ENCODE measurements at regions not wholly inside any gene's neighbourhood (a gene's known extent, or its start where the extent isn't known, plus 50 kb on each side); places are given as distances from the start of the nearest gene placed in this dataset.
A peak's percentile ranks its signal among the peaks of the same experiment; 100 is the strongest.

GRCh38 chr13:47188802-47189201, 291.9 kb upstream of the HTR2A start:
- intact Hi-C loops (cut with micrococcal nuclease) (no loop called here), in situ Hi-C loops (cut with MboI; ENCODE audit: low sequenced_read_pairs) (no loop called here), dilution Hi-C loops (cut with HindIII; ENCODE audit: low sequenced_read_pairs, unreplicated experiment) (no loop called here)
- no TSS peak for BruUV-seq (replicated peaks)
- H2AK5ac ChIP-seq (ENCODE audit: low read depth, low read length), result no peak overlapping the region
- DNase-seq (peak; percentile 66), ATAC-seq (ENCODE audit: low read depth) (no peak)
- H3K9ac ChIP-seq (ENCODE audit: low read depth, low read length), result no peak overlapping the region
- H3K23ac ChIP-seq (ENCODE audit: low read depth, low read length), result no peak overlapping the region
- H3K27ac ChIP-seq (ENCODE audit: insufficient read depth, low read length), result no peak overlapping the region
- no peaks in the 10 kb centered on the region for H3K79me1 ChIP-seq (ENCODE audit: low read depth in 1 of 2, low read length in 2 of 2)
- no peaks in the 10 kb centered on the region for H3K36me3 ChIP-seq (ENCODE audit: control insufficient read depth, insufficient read depth, low read length)
- no peak overlapping the region for H3K56ac ChIP-seq (ENCODE audit: extremely low read depth, insufficient read depth, low read length)
- H2BK20ac ChIP-seq (ENCODE audit: low read depth, low read length), result no peak overlapping the region
- no peak overlapping the region for H3K4ac ChIP-seq (ENCODE audit: low read depth, low read length)
- no peak overlapping the region for H3K18ac ChIP-seq (ENCODE audit: low read depth, low read length)
- H2BK15ac ChIP-seq (ENCODE audit: low read depth, low read length), result no peak overlapping the region
- peak overlapping the region; percentile 75 for H2AFZ ChIP-seq (replicated peaks; ENCODE audit: low read length, poor library complexity)
- H2BK5ac ChIP-seq (ENCODE audit: low read depth, low read length, poor library complexity, severe bottlenecking), result no peak overlapping the region
- H3K4me1 ChIP-seq (ENCODE audit: control insufficient read depth, insufficient read depth, low read length), result peaks cover 2% of the 10 kb centered on the region; the same call in 1 of the 2 replicates
- H3K14ac ChIP-seq (replicated peaks; ENCODE audit: low read depth, low read length), result 0 out of 2 replicates have a peak overlapping the region, but pooled peaks have one; percentile 40
- 30% methylated on average over 2 of the region's 3 CpGs; no CpG with 5 or more reads in 1 of the 2 experiments for WGBS, 2 experiments (ENCODE audit: extremely low coverage in 2 of 2, insufficient read length in 1 of 2)
- no peaks in the 10 kb centered on the region for H3K9me3 ChIP-seq (ENCODE audit: control insufficient read depth, insufficient read depth, low read length)
- H4K20me1 ChIP-seq (ENCODE audit: insufficient read depth, low read length), result no peaks in the 10 kb centered on the region
- ChIA-PET POLR2A (ENCODE audit: unreplicated experiment) (no interaction called here), CTCF (no interaction called here)
- H4K8ac ChIP-seq (ENCODE audit: low read depth in 2 of 2, low read length in 2 of 2), result no peak overlapping the region
- H3K4me3 ChIP-seq (ENCODE audit: insufficient read depth, low read depth, low read length), result no peak overlapping the region
- no peaks in the 10 kb centered on the region for H3K9me1 ChIP-seq (ENCODE audit: insufficient read depth, low read length)
- TF ChIP-seq RFX5 (IDR thresholded peaks at IDR 0.05; ENCODE audit: low read depth, low read length), result no peak
- TF ChIP-seq USF2 (IDR thresholded peaks at IDR 0.05; ENCODE audit: low read depth, low read length), result no peak
- TF ChIP-seq RCOR1 (IDR thresholded peaks at IDR 0.05; ENCODE audit: insufficient replicate concordance, low read length), result no peak
- no peak for TF ChIP-seq CHD1 (IDR thresholded peaks at IDR 0.05; ENCODE audit: low read depth, low read length)
- TF ChIP-seq SMC3 (IDR thresholded peaks at IDR 0.05; ENCODE audit: low read depth, low read length), result no peak
- TF ChIP-seq RAD21 (IDR thresholded peaks at IDR 0.05; ENCODE audit: low read length), result no peak
- TF ChIP-seq POLR2A (IDR thresholded peaks at IDR 0.05; ENCODE audit: low read depth, low read length), result no peak
- no peak for TF ChIP-seq CTCF (conservative IDR thresholded peaks at IDR 0.05; ENCODE audit: low read depth, low read length)
- no peak for TF ChIP-seq MAFK (IDR thresholded peaks at IDR 0.05; ENCODE audit: low read depth, low read length)
- no peak for TF ChIP-seq MXI1 (IDR thresholded peaks at IDR 0.05; ENCODE audit: borderline replicate concordance, low read depth, low read length)
- no peak for TF ChIP-seq MAZ (IDR thresholded peaks at IDR 0.05; ENCODE audit: borderline replicate concordance, low read depth, low read length)
- 0 out of 2 replicates have a peak, but pooled peaks have one; percentile 14 for TF ChIP-seq NFE2L2 (IDR thresholded peaks at IDR 0.05; ENCODE audit: low read depth, low read length)
- no peak for TF ChIP-seq ELK1 (IDR thresholded peaks at IDR 0.05; ENCODE audit: borderline replicate concordance, low read depth, low read length)
- no peak for TF ChIP-seq FOS (IDR thresholded peaks at IDR 0.05; ENCODE audit: low read depth, low read length)
- peak; percentile 89 for TF ChIP-seq CEBPB (IDR thresholded peaks at IDR 0.05; ENCODE audit: low read depth, low read length)
- no peak for TF ChIP-seq BHLHE40 (IDR thresholded peaks at IDR 0.05; ENCODE audit: low read depth, low read length)
- no peak overlapping the region for H4K5ac ChIP-seq (ENCODE audit: low read depth, low read length)
- H3K4me2 ChIP-seq (ENCODE audit: low read depth, low read length), result no peak overlapping the region
- no peak overlapping the region for H4K91ac ChIP-seq (ENCODE audit: insufficient read depth, low read depth, low read length)
- H3K27me3 ChIP-seq (ENCODE audit: control insufficient read depth, insufficient read depth, low read length), result no peaks in the 10 kb centered on the region
- H2BK120ac ChIP-seq (ENCODE audit: low read depth, low read length), result no peak overlapping the region
- H2AK9ac ChIP-seq (replicated peaks; ENCODE audit: low read depth, low read length, poor library complexity), result no peak overlapping the region
